ENCODE measurements at regions not wholly inside any gene's neighbourhood (a gene's known extent, or its start where the extent isn't known, plus 50 kb on each side); places are given as distances from the start of the nearest gene placed in this dataset.

GRCh38 chr12:130216031-130216430 is 53.8 kb downstream of the FZD10 start:
- no peak for DNase-seq

- no peak for DNase-seq
These were observed 56.4 kb downstream of the FZD10 start for GRCh38 chr12:130218682-130219081.

- DNase-seq = no peak
These were observed 57.9 kb downstream of the FZD10 start for GRCh38 chr12:130219929-130220705.

GRCh38 chr12:130220706-130221100 is 58.4 kb downstream of the FZD10 start:
- no peak for DNase-seq

- no peak for DNase-seq
These were observed 60.4 kb downstream of the FZD10 start for GRCh38 chr12:130222519-130223218.

GRCh38 chr12:130223767-130224244 is 61.5 kb downstream of the FZD10 start:
- no peak for DNase-seq

- peak in 6 of 58 donors; percentile 4 to 24 (median 8) for DNase-seq
These were observed 62.3 kb downstream of the FZD10 start for GRCh38 chr12:130224613-130225012.

GRCh38 chr12:130225347-130225746 is 63.1 kb downstream of the FZD10 start:
- no peak for DNase-seq

GRCh38 chr12:130226126-130226525 is 63.9 kb downstream of the FZD10 start:
- DNase-seq = no peak

GRCh38 chr12:130226771-130227170 is 64.5 kb downstream of the FZD10 start:
- DNase-seq = no peak

GRCh38 chr12:130227641-130228040 is 65.4 kb downstream of the FZD10 start:
- DNase-seq = peak in 28 of 58 donors; percentile 3 to 60 (median 20)

GRCh38 chr12:130236446-130236845 is 74.2 kb downstream of the FZD10 start:
- no peak for DNase-seq

- DNase-seq = peak in 1 of 58 donors; percentile 4
These were observed 78.7 kb downstream of the FZD10 start for GRCh38 chr12:130240831-130241590.

GRCh38 chr12:130242506-130242905 is 80.2 kb downstream of the FZD10 start:
- DNase-seq = no peak

- DNase-seq = no peak
These were observed 83.0 kb downstream of the FZD10 start for GRCh38 chr12:130245251-130245650.

- no peak for DNase-seq
These were observed 84.3 kb downstream of the FZD10 start for GRCh38 chr12:130246560-130246959.

- no peak for DNase-seq
These were observed 85.5 kb downstream of the FZD10 start for GRCh38 chr12:130247634-130248237.

- no peak for DNase-seq
These were observed 87.1 kb downstream of the FZD10 start for GRCh38 chr12:130249376-130249775.

GRCh38 chr12:130251236-130251780 is 86.4 kb upstream of the PIWIL1 start:
- no peak for DNase-seq

GRCh38 chr12:130253866-130254265 is 83.8 kb upstream of the PIWIL1 start:
- DNase-seq = peak in 1 of 58 donors; percentile 3
